ENCODE measurements at regions not wholly inside any gene's neighbourhood (a gene's known extent, or its start where the extent isn't known, plus 50 kb on each side); places are given as distances from the start of the nearest gene placed in this dataset.

DNA sequence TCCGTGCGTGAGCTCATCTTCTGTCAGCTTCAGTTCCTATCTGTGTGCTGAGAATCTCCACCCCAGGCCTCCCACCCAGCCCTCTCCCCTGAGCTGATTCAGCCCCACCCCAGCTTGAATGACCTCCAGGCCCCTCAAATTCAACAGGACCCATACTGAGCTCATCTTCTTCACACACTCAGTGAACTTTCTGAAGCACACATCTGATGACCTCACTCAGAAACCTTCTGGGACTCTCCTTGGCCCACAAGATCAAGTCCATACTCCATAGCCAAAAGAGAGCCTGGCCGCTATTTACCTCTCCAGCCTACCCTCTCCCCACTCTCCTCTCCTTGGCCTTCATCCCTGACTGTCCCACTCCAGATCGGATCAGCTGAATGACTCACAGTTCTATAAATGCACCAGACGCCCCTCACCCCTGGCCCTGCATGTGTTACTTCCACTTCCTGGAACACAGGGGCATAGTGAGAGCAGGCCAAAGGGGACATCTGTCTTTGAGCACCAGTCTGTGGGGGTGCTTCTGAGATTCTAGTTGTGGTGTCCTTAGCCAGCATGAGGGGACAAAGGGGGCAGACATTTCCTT, 62.5 kb downstream of the PJA1 start:
- Histone ChIP-seq H3K4me1 (ENCODE audit: control insufficient read depth, insufficient read depth, low read length) (no peaks in the 10 kb centered on the region), H3K4me3 (ENCODE audit: low read depth in 2 of 2, low read length in 2 of 2) (no peak overlapping the region), H3K27me3 (ENCODE audit: control insufficient read depth, insufficient read depth, low read length) (no peaks in the 10 kb centered on the region), H3K9me3 (ENCODE audit: control insufficient read depth, insufficient read depth, low read depth, low read length) (no peaks in the 10 kb centered on the region), H3K36me3 (ENCODE audit: control insufficient read depth, insufficient read depth, low read length) (no peaks in the 10 kb centered on the region), H3K27ac (ENCODE audit: low read length) (no peak overlapping the region)
- in situ Hi-C loops (cut with HindIII; ENCODE audit: low pct_unique_long_range_greater_than_20kb, low sequenced_read_pairs) (no loop called here), intact Hi-C loops (cut with micrococcal nuclease; ENCODE audit: unreplicated experiment) (no loop called here)
- ATAC-seq = no peak
- ChIA-PET CTCF (no interaction called here), POLR2A (no interaction called here)
- BruUV-seq (replicated peaks) = no TSS peak
- no peak for DNase-seq (ENCODE audit: low read depth, low spot score)
- no peak for TF ChIP-seq POLR2AphosphoS5 (IDR thresholded peaks at IDR 0.05; ENCODE audit: low read depth, low read length)
- TF ChIP-seq SIN3A (IDR thresholded peaks at IDR 0.05; ENCODE audit: borderline replicate concordance, insufficient read depth, low read depth, low read length) = no peak
- TF ChIP-seq, protein P1, sequence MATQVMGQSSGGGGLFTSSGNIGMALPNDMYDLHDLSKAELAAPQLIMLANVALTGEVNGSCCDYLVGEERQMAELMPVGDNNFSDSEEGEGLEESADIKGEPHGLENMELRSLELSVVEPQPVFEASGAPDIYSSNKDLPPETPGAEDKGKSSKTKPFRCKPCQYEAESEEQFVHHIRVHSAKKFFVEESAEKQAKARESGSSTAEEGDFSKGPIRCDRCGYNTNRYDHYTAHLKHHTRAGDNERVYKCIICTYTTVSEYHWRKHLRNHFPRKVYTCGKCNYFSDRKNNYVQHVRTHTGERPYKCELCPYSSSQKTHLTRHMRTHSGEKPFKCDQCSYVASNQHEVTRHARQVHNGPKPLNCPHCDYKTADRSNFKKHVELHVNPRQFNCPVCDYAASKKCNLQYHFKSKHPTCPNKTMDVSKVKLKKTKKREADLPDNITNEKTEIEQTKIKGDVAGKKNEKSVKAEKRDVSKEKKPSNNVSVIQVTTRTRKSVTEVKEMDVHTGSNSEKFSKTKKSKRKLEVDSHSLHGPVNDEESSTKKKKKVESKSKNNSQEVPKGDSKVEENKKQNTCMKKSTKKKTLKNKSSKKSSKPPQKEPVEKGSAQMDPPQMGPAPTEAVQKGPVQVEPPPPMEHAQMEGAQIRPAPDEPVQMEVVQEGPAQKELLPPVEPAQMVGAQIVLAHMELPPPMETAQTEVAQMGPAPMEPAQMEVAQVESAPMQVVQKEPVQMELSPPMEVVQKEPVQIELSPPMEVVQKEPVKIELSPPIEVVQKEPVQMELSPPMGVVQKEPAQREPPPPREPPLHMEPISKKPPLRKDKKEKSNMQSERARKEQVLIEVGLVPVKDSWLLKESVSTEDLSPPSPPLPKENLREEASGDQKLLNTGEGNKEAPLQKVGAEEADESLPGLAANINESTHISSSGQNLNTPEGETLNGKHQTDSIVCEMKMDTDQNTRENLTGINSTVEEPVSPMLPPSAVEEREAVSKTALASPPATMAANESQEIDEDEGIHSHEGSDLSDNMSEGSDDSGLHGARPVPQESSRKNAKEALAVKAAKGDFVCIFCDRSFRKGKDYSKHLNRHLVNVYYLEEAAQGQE (IDR thresholded peaks at IDR 0.05; ENCODE audit: insufficient read depth in 1 of 2, low read depth in 2 of 2, low read length in 1 of 2) = no peak

DNA sequence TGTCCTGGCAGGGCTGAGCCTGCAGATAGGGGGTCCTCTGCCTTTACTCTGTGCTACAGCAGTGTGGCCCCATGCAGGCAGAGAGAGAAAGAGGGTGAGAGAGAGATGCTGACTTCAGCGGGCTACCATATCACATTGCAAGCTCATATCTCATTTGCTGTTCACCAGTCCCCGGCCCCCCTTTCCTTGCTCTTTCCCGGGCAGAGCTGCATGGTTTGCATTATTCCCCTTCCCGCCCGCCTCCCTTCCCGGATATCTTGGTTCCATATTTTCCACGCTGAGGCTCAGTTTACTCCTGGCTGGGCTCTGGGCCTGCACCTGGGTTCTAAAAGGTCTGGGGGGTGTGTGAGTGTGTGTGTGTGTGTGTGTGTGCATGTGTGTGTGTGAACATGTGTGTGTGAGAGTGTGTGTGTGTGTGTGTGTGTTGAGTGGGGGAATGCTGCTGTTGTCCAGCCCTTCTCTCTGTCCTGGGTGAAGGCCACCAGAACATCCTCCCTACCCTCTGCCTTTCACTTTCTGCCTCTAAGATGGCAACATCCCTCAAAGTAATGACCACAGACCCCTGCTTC, 63.5 kb downstream of the PJA1 start:
- ATAC-seq (no peak), DNase-seq (ENCODE audit: low read depth, low spot score) (no peak)
- no TSS peak for BruUV-seq (replicated peaks)
- no peaks in the 10 kb centered on the region for H3K36me3 ChIP-seq (ENCODE audit: control insufficient read depth, insufficient read depth, low read length)
- H3K4me1 ChIP-seq (ENCODE audit: control insufficient read depth, insufficient read depth, low read length) = no peaks in the 10 kb centered on the region
- CTCF ChIA-PET = no interaction called here
- in situ Hi-C loops (cut with HindIII; ENCODE audit: low pct_unique_long_range_greater_than_20kb, low sequenced_read_pairs) = no loop called here
- H3K9me3 ChIP-seq (ENCODE audit: control insufficient read depth, insufficient read depth, low read depth, low read length) = no peaks in the 10 kb centered on the region
- no peaks in the 10 kb centered on the region for H3K27me3 ChIP-seq (ENCODE audit: control insufficient read depth, insufficient read depth, low read length)
- POLR2A ChIA-PET = no interaction called here
- intact Hi-C loops (cut with micrococcal nuclease; ENCODE audit: unreplicated experiment) = no loop called here
- no peak overlapping the region for H3K4me3 ChIP-seq (ENCODE audit: low read depth in 2 of 2, low read length in 2 of 2)
- no peak overlapping the region for H3K27ac ChIP-seq (ENCODE audit: low read length)
- TF ChIP-seq SIN3A (IDR thresholded peaks at IDR 0.05; ENCODE audit: borderline replicate concordance, insufficient read depth, low read depth, low read length) = no peak
- no peak for TF ChIP-seq POLR2AphosphoS5 (IDR thresholded peaks at IDR 0.05; ENCODE audit: low read depth, low read length)

DNA sequence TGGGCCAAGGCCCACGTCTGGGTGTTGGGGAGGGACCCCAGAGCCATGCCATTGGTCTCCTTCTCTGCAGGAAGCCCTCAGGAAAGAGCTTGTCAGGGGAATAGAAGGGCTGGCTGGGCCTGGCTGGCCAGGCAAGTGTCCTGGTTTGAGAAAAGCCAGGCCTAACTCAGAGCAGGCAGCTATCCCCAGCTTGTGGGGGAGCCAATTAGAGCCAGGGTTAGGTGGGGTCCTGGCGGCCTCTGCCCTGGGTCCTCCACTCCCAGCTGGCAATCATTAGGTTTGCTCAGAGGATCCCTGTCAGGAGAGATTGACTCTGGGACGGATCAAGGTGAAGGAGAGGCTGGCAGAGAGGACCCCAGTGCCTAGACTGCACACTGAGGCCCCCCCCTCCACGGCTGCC, 64.8 kb downstream of the PJA1 start:
- TF ChIP-seq POLR2AphosphoS5 (IDR thresholded peaks at IDR 0.05; ENCODE audit: low read depth, low read length) (no peak), SIN3A (IDR thresholded peaks at IDR 0.05; ENCODE audit: borderline replicate concordance, insufficient read depth, low read depth, low read length) (no peak), TCF7L2 (IDR thresholded peaks at IDR 0.05; ENCODE audit: low read depth, low read length) (no peak)
- TF ChIP-seq, protein P2, sequence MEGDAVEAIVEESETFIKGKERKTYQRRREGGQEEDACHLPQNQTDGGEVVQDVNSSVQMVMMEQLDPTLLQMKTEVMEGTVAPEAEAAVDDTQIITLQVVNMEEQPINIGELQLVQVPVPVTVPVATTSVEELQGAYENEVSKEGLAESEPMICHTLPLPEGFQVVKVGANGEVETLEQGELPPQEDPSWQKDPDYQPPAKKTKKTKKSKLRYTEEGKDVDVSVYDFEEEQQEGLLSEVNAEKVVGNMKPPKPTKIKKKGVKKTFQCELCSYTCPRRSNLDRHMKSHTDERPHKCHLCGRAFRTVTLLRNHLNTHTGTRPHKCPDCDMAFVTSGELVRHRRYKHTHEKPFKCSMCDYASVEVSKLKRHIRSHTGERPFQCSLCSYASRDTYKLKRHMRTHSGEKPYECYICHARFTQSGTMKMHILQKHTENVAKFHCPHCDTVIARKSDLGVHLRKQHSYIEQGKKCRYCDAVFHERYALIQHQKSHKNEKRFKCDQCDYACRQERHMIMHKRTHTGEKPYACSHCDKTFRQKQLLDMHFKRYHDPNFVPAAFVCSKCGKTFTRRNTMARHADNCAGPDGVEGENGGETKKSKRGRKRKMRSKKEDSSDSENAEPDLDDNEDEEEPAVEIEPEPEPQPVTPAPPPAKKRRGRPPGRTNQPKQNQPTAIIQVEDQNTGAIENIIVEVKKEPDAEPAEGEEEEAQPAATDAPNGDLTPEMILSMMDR (IDR thresholded peaks at IDR 0.05) = no peak
- TF ChIP-seq, protein P1 (IDR thresholded peaks at IDR 0.05; ENCODE audit: insufficient read depth in 1 of 2, low read depth in 2 of 2, low read length in 1 of 2) = no peak
- ChIA-PET POLR2A (no interaction called here), CTCF (interaction anchor here (0.6 kb wide), 1 partner anchor 272 kb away, joined by 4 read pairs; the partner anchor contains the start of gene EFNB1)
- ATAC-seq = no peak
- Histone ChIP-seq H3K27me3 (ENCODE audit: control insufficient read depth, insufficient read depth, low read length) (no peaks in the 10 kb centered on the region), H3K36me3 (ENCODE audit: control insufficient read depth, insufficient read depth, low read length) (no peaks in the 10 kb centered on the region), H3K4me1 (ENCODE audit: control insufficient read depth, insufficient read depth, low read length) (no peaks in the 10 kb centered on the region), H3K9me3 (ENCODE audit: control insufficient read depth, insufficient read depth, low read depth, low read length) (no peaks in the 10 kb centered on the region), H3K4me3 (ENCODE audit: low read depth in 2 of 2, low read length in 2 of 2) (no peak overlapping the region), H3K27ac (ENCODE audit: low read length) (no peak overlapping the region)
- DNase-seq (ENCODE audit: low read depth, low spot score) = no peak
- in situ Hi-C loops (cut with HindIII; ENCODE audit: low pct_unique_long_range_greater_than_20kb, low sequenced_read_pairs) (no loop called here), intact Hi-C loops (cut with micrococcal nuclease; ENCODE audit: unreplicated experiment) (no loop called here)
- no TSS peak for BruUV-seq (replicated peaks)
